ENCODE measurements at regions not wholly inside any gene's neighbourhood (a gene's known extent, or its start where the extent isn't known, plus 50 kb on each side); places are given as distances from the start of the nearest gene placed in this dataset.

GRCh38 chr3:143203142-143203541 is 83.6 kb downstream of the CHST2 start:
- TF ChIP-seq CTCF (IDR thresholded peaks at IDR 0.05) (no peak), POLR2A (IDR thresholded peaks at IDR 0.05) (no peak)
